ENCODE measurements at regions not wholly inside any gene's neighbourhood (a gene's known extent, or its start where the extent isn't known, plus 50 kb on each side); places are given as distances from the start of the nearest gene placed in this dataset. TPM values are rescaled to one million over a fixed set of nuclear protein-coding genes. Genes with fewer than 3 reads are reported as not detected.
"Not testable (repeated sequence)": the region's sequence is repeated elsewhere in the genome, so short reads cannot be mapped to it uniquely, and the experiment has no call there.

DNA sequence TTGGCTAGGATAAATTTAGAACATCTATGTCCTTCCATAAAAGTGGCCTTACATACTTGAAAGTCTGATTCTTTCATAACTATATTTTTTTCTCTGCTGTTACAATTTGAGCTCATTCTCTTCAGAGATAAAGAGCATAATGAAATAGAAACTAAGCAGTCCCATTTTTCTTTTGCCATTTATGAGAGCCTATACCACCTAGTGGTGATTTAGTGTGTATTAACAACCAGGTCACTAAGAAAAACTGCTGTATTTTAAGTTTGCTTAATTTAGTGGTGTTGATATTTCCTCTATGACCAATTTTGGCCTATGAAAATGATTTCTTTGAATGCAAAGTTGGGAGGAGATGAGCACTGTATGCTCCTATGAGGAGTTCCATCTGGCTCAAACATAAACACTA is 88.7 kb upstream of the ZWINT start:
- Mint-ChIP-seq H3K4me3 (no peak overlapping the region), H3K27me3 (no peaks in the 10 kb centered on the region), H3K4me1 (no peaks in the 10 kb centered on the region), H3K36me3 (peaks cover 0 to 8% (median 0%) of the 10 kb centered on the region in 3 donors), H3K27ac (no peak overlapping the region), H3K9me3 (peaks cover 0 to 16% (median 10%) of the 10 kb centered on the region in 9 donors)
- DNase-seq (no peak), ATAC-seq (no peak)
- POLR2A ChIA-PET: no interaction called here

DNA sequence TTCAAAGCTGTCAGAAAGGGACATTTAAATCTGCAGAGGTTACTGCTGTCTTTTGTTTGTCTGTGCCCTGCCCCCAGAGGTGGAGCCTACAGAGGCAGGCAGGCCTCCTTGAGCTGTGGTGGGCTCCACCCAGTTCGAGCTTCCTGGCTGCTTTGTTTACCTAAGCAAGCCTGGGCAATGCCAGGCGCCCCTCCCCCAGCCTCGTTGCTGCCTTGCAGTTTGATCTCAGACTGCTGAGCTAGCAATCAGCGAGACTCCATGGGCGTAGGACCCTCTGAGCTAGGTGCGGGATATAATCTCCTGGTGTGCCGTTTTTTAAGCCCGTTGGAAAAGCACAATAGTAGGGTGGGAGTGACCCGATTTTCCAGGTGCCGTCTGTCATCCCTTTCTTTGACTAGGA is 86.6 kb upstream of the ZWINT start:
- H3K27me3 Mint-ChIP-seq, DNase-seq, ATAC-seq, H3K27ac Mint-ChIP-seq, H3K36me3 Mint-ChIP-seq, H3K4me1 Mint-ChIP-seq, POLR2A ChIA-PET, H3K4me3 Mint-ChIP-seq: not testable (repeated sequence)
- H3K9me3 Mint-ChIP-seq: peaks cover 0 to 15% (median 9%) of the 10 kb centered on the region in 9 donors

DNA sequence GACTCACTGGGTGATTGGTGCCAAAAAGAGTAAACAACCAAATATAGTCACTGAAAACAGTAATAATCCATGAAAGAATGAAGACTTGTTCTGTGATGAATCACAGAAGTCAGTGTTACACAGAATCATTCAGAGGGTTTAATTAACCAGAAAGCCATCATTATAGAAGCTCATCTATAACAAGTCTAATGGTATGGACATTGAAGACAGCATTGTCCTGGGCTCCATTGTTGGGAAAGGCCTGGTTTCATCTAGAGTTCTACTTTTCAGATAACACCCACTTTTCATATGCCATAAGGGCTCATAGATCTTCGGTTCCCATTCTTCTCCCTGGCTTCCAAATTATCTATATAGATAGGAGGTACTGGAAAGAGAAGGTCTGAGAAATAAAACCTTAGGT is 80.3 kb upstream of the ZWINT start:
- H3K27ac Mint-ChIP-seq, H3K9me3 Mint-ChIP-seq, H3K36me3 Mint-ChIP-seq, H3K4me3 Mint-ChIP-seq, H3K4me1 Mint-ChIP-seq, DNase-seq, H3K27me3 Mint-ChIP-seq, POLR2A ChIA-PET, ATAC-seq: not testable (repeated sequence)

Small RNA genes lying in the stretch of these regions (microRNA-seq; reads per million reads assigned to microRNA genes)
- gene MIR3924 (ENCODE audit: borderline microRNAs expressed): not detected
